Testis (tissue), 2 donors: ENCODE measurements at regions not wholly inside any gene's neighbourhood (a gene's known extent, or its start where the extent isn't known, plus 50 kb on each side); places are given as distances from the start of the nearest gene placed in this dataset.
"Not testable (repeated sequence)": the region's sequence is repeated elsewhere in the genome, so short reads cannot be mapped to it uniquely, and the experiment has no call there.

Experiments used
- DNase-seq: peaks from one replicate; pipeline ENCODE4 v3.0.0-alpha.2; 2019
- H3K27ac ChIP-seq, 2 donors: fragments of 200-600 bp; sonication (generic); one replicate each; pipeline ENCODE4 v1.5.1; 2019
- H3K27me3 ChIP-seq: fragments of 200-600 bp; sonication (generic); one replicate; pipeline ENCODE4 v1.5.1; 2019
- H3K36me3 ChIP-seq: fragments of 200-600 bp; sonication (generic); one replicate; pipeline ENCODE4 v1.5.1; 2017; ENCODE audit warnings: low read depth; ENCODE audit errors: missing control alignments
- H3K4me1 ChIP-seq: fragments of 200-600 bp; sonication (generic); one replicate; pipeline ENCODE4 v1.5.1; 2019
- H3K4me3 ChIP-seq, 2 donors: fragments of 200-600 bp; sonication (generic); one replicate each; pipeline ENCODE4 v1.5.1; 2017 to 2019
- H3K9me3 ChIP-seq: fragments of 200-600 bp; sonication (generic); one replicate; pipeline ENCODE4 v1.5.1; 2017
- POLR2A ChIP-seq: fragments of 450-650 bp; IDR thresholded peaks from one replicate; pipeline ENCODE4 v1.6.1; 2017; ENCODE audit warnings: antibody characterized with exemption, mild to moderate bottlenecking, moderate library complexity
- whole genome bisulfite sequencing, 2 donors: methylation state at CpG; one replicate each; pipeline ENCODE4 v1.1.5; 2018; 5-methylcytosine and 5-hydroxymethylcytosine counted together
- intact Hi-C: fragments of 100-400 bp; cut with DNase I; formaldehyde crosslinking; loops from one replicate; pipeline ENCODE4 v1.15.1; 2023; ENCODE audit warnings: low total_unique reads
- TF ChIP-seq, protein P1 (sequence below), 3 experiments: fragments of 450-650 bp in 2 of 3; fragments of 200-600 bp in 1 of 3; sonication (generic) in 1 of 3; IDR thresholded peaks; one replicate each; pipeline ENCODE4 v1.5.1; 2016 to 2019; ENCODE audit warnings: antibody characterized with exemption in 3 of 3, mild to moderate bottlenecking in 2 of 3, moderate library complexity in 1 of 3

DNA sequence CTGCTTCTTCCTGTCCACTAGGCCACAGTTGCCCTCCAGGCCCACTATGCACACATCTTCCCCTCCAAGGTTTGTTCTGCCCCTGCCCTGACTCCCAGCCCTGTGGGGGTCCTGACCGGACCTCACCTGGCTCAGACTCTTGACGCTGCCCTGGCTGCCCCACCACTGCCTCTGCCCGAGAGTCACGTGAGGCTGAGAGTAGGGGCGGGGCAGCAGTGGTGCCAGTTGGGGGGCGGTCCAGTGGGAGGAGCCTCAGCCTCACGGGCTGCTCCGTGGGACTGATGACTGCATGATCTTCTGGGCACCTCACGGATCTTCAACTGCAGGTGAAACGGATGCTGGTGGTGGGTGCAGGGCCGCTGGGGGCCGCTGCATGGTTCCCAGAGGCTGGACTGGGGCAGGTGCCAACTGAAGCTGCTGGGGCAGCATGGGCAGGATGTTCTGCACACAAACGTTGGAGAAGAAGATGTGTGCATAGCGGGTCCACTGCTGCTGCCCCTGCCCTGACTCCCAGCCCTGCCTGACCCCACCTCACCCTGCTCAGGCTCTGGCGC, 77.6 kb downstream of the HHIPL2 start:
- H3K27ac ChIP-seq, H3K27me3 ChIP-seq, H3K36me3 ChIP-seq, DNase-seq, H3K4me1 ChIP-seq, H3K4me3 ChIP-seq, intact Hi-C loops, H3K9me3 ChIP-seq: not testable (repeated sequence)
- WGBS, 2 donors: 82% methylated on average over 13 of the region's 15 CpGs; no CpG with 5 or more reads in 1 of the 2 donors

DNA sequence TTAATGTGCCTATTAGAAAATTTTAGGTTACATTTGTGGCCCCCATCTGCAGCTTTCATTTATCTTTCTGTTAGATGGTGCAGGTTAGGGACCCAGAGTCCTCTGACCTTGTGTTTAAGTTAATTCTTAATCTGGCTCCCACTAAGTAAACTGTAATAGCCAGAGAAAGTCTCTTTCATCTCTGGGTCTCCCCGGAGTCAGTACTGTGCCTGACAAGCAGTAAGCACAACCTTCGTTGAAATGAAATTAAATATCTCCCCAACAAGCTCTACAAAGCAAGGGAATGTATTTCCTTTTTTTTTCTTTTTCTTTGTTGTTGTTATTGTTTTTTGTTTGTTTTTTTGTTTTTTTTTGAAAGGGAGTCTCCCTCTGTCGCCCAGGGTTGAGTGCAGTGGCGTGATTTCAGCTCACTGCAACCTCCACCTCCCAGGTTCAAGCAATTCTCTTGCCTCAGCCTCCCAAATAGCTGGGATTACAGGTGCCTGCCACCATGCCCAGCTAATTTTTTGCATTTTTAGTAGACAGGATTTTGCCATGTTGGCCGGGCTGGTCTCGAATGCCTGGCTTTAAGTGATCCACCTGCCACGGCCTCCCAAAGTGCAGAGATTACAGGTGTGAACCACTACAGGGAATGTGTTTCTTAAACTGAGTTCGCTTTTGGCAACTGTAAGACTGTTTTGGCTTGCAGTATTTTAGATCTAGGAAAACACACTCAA, 81.6 kb downstream of the HHIPL2 start:
- Histone ChIP-seq H3K36me3 (no peaks in the 10 kb centered on the region), H3K9me3 (no peaks in the 10 kb centered on the region), H3K4me1 (no peaks in the 10 kb centered on the region), H3K4me3 (peak overlapping the region in 1 of 2 donors; percentile 54), H3K27me3 (no peaks in the 10 kb centered on the region), H3K27ac (peak overlapping the region in 1 of 2 donors; percentile 89)
- intact Hi-C loops: loop anchor here (5.0 kb wide), 1 partner anchor 151 kb away; the partner anchor contains the start of gene MIA3
- WGBS, 2 donors: 82 to 84% methylated on average over 8 of the region's 8 CpGs
- TF ChIP-seq, protein P1, sequence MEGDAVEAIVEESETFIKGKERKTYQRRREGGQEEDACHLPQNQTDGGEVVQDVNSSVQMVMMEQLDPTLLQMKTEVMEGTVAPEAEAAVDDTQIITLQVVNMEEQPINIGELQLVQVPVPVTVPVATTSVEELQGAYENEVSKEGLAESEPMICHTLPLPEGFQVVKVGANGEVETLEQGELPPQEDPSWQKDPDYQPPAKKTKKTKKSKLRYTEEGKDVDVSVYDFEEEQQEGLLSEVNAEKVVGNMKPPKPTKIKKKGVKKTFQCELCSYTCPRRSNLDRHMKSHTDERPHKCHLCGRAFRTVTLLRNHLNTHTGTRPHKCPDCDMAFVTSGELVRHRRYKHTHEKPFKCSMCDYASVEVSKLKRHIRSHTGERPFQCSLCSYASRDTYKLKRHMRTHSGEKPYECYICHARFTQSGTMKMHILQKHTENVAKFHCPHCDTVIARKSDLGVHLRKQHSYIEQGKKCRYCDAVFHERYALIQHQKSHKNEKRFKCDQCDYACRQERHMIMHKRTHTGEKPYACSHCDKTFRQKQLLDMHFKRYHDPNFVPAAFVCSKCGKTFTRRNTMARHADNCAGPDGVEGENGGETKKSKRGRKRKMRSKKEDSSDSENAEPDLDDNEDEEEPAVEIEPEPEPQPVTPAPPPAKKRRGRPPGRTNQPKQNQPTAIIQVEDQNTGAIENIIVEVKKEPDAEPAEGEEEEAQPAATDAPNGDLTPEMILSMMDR (IDR thresholded peaks at IDR 0.05): no peak
- TF ChIP-seq POLR2A: no peak
- DNase-seq: no peak

DNA sequence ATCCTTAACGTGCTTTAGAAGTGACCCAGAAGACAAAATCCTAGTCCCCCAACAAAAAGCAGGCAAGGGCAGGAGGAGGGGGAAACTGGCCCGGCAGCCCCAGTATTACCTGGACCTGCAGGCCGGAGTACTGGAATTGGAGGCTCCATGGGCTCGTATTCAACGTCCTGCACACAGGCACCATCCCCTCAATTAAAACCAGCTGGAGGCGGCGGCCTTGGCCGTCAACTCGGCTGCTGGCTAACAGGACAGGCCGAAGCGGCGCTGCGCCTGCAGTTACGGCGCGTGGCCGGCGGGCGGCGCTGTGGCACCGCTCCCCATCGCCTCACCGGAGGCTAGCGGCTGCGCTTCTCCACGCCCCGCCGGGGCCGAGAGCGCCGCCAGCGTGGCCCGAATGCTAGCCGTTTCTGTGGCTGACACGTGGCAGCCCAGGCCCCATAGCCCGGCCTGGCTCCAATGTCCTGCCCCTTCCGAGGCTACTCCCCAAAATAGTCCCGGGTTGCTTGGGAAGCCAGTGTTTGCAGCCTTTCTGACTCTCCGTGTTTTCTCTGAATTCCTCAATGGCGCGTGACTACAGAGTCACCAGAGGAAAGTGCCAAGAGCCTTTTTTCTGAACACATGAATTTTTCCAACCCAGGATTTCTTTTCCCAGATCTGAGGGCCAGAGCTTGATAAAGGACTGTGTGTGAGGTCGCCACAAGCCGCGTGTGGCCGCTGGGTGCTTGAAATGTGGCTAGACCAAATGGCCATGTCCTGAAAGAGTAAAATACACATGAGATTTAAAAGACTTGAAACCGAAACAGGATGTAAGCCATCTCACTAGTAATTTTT, 82.5 kb downstream of the HHIPL2 start:
- Histone ChIP-seq H3K4me3 (peak overlapping the region; percentile 53 to 54), H3K27ac (peak overlapping the region; percentile 67 to 89), H3K9me3 (no peaks in the 10 kb centered on the region), H3K36me3 (no peaks in the 10 kb centered on the region), H3K4me1 (no peaks in the 10 kb centered on the region), H3K27me3 (no peaks in the 10 kb centered on the region)
- 1 to 2% methylated on average over 18 to 46 of the region's 46 CpGs for WGBS, 2 donors
- intact Hi-C loops: loop anchor here (5.0 kb wide), 1 partner anchor 152 kb away; the partner anchor contains the start of gene MIA3
- DNase-seq: peak; percentile 90
- TF ChIP-seq, protein P1 (IDR thresholded peaks at IDR 0.05): peak; percentile 100
- TF ChIP-seq POLR2A: no peak

DNA sequence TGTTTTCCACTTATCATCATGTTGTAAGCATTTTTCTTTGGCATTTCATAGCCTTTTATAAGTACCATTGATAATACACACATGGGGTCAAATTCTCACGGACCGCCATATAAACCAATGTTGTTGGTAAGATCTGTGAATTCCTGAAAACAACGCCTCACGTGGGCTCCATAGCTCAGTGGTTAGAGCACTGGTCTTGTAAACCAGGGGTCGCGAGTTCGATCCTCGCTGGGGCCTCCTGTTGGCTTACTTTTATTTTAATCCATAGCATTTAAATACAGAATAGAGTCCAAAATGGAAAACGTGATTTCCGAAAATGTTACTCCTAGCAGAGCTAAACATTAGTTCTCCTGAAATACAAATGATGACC, 83.1 kb downstream of the HHIPL2 start:
- no peaks in the 10 kb centered on the region for H3K4me1 ChIP-seq
- H3K4me3 ChIP-seq: peak overlapping the region; percentile 53 to 54
- H3K27ac ChIP-seq: peak overlapping the region; percentile 67 to 89
- intact Hi-C loops: loop anchor here (5.0 kb wide), 1 partner anchor 152 kb away; the partner anchor contains the start of gene MIA3
- TF ChIP-seq, protein P1 (IDR thresholded peaks at IDR 0.05): no peak
- no peak for TF ChIP-seq POLR2A
- WGBS, 2 donors: 14 to 21% methylated on average over 10 of the region's 10 CpGs
- DNase-seq: peak; percentile 64
- H3K27me3 ChIP-seq: no peaks in the 10 kb centered on the region
- H3K9me3 ChIP-seq: no peaks in the 10 kb centered on the region
- no peaks in the 10 kb centered on the region for H3K36me3 ChIP-seq
